Loucy (cell line): ENCODE measurements at regions not wholly inside any gene's neighbourhood (a gene's known extent, or its start where the extent isn't known, plus 50 kb on each side); places are given as distances from the start of the nearest gene placed in this dataset.
"Not testable (repeated sequence)": the region's sequence is repeated elsewhere in the genome, so short reads cannot be mapped to it uniquely, and the experiment has no call there.

Source experiments
- H2AFZ ChIP-seq: fragments of 200-600 bp; sonication (generic); 2 replicates; pipeline ENCODE4 v1.6.0; 2016; ENCODE audit warnings: antibody characterized with exemption, mild to moderate bottlenecking, low read length, moderate library complexity
- H3F3A ChIP-seq: fragments of 200-600 bp; 2 replicates; pipeline ENCODE4 v1.6.0; 2016; ENCODE audit warnings: antibody characterized with exemption, low read depth, mild to moderate bottlenecking
- H3K27me3 ChIP-seq: fragments of 200-600 bp; sonication (generic); 2 replicates; pipeline ENCODE4 v1.6.1; 2014; ENCODE audit warnings: low read length, mild to moderate bottlenecking; ENCODE audit not compliant: insufficient read depth, poor library complexity, severe bottlenecking
- H3K36me3 ChIP-seq: fragments of 200-600 bp; sonication (generic); 2 replicates; pipeline ENCODE4 v1.6.1; 2016; ENCODE audit warnings: low read length; ENCODE audit not compliant: insufficient read depth
- H3K4me1 ChIP-seq: fragments of 200-600 bp; sonication (generic); 2 replicates; pipeline ENCODE4 v1.5.1; 2014; ENCODE audit warnings: low read length, mild to moderate bottlenecking; ENCODE audit not compliant: insufficient read depth, poor library complexity, severe bottlenecking
- H3K4me2 ChIP-seq: fragments of 200-600 bp; sonication (generic); 2 replicates; pipeline ENCODE4 v1.6.0; 2014; ENCODE audit warnings: antibody characterized with exemption, low read length, low read depth, mild to moderate bottlenecking; ENCODE audit not compliant: poor library complexity, severe bottlenecking
- H3K4me3 ChIP-seq: fragments of 200-600 bp; sonication (generic); 2 replicates; pipeline ENCODE4 v1.5.1; 2014; ENCODE audit warnings: low read length, mild to moderate bottlenecking, mixed read lengths; ENCODE audit not compliant: poor library complexity, severe bottlenecking
- H3K79me2 ChIP-seq: fragments of 200-600 bp; sonication (generic); 2 replicates; pipeline ENCODE4 v1.6.1; 2014; ENCODE audit warnings: low read length; ENCODE audit not compliant: insufficient read depth
- H3K9ac ChIP-seq: fragments of 200-600 bp; sonication (generic); 2 replicates; pipeline ENCODE4 v1.6.0; 2014; ENCODE audit warnings: mild to moderate bottlenecking, low read depth, low read length, moderate library complexity; ENCODE audit not compliant: poor library complexity, severe bottlenecking
- H3K9me2 ChIP-seq: fragments of 200-600 bp; sonication (generic); replicated peaks from 2 replicates; pipeline ENCODE4 v1.6.1; 2016; ENCODE audit warnings: low read depth, low read length, mixed read lengths
- H3K9me3 ChIP-seq: fragments of 200-600 bp; sonication (generic); 2 replicates; pipeline ENCODE4 v1.6.1; 2014; ENCODE audit warnings: mild to moderate bottlenecking, antibody characterized with exemption, low read length, low read depth; ENCODE audit not compliant: insufficient read depth
- H4K20me1 ChIP-seq: fragments of 200-600 bp; sonication (generic); 2 replicates; pipeline ENCODE4 v1.6.0; 2014; ENCODE audit warnings: antibody characterized with exemption, low read length, mild to moderate bottlenecking; ENCODE audit not compliant: insufficient read depth, poor library complexity, severe bottlenecking
- EZH2phosphoT487 ChIP-seq: fragments of 200-600 bp; IDR thresholded peaks from 2 replicates; pipeline ENCODE4 v1.6.1; 2018; ENCODE audit warnings: antibody characterized with exemption, mild to moderate bottlenecking, moderate library complexity, borderline replicate concordance
- TF ChIP-seq, protein P1 (sequence below): fragments of 200-600 bp; sonication (generic); conservative IDR thresholded peaks from 2 replicates; pipeline ENCODE4 v1.5.1; 2014; ENCODE audit warnings: mild to moderate bottlenecking, antibody characterized with exemption, low read length

- no peaks in the 10 kb centered on the region for H3K27me3 ChIP-seq
- H2AFZ ChIP-seq = no peak overlapping the region
- H3K4me2 ChIP-seq = no peak overlapping the region
- H3K9me3 ChIP-seq = no peaks in the 10 kb centered on the region
- peaks cover 39% of the 10 kb centered on the region; the same call in 1 of the 2 replicates for H3K79me2 ChIP-seq
- TF ChIP-seq EZH2phosphoT487 = no peak
- TF ChIP-seq, protein P1, sequence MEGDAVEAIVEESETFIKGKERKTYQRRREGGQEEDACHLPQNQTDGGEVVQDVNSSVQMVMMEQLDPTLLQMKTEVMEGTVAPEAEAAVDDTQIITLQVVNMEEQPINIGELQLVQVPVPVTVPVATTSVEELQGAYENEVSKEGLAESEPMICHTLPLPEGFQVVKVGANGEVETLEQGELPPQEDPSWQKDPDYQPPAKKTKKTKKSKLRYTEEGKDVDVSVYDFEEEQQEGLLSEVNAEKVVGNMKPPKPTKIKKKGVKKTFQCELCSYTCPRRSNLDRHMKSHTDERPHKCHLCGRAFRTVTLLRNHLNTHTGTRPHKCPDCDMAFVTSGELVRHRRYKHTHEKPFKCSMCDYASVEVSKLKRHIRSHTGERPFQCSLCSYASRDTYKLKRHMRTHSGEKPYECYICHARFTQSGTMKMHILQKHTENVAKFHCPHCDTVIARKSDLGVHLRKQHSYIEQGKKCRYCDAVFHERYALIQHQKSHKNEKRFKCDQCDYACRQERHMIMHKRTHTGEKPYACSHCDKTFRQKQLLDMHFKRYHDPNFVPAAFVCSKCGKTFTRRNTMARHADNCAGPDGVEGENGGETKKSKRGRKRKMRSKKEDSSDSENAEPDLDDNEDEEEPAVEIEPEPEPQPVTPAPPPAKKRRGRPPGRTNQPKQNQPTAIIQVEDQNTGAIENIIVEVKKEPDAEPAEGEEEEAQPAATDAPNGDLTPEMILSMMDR = no peak
- peaks cover 30% of the 10 kb centered on the region; the same call in 1 of the 2 replicates for H3K36me3 ChIP-seq
- H3K9me2 ChIP-seq = no peaks in the 10 kb centered on the region
- H3K4me3 ChIP-seq = no peak overlapping the region
- H3K4me1 ChIP-seq = peaks cover 10% of the 10 kb centered on the region
- H4K20me1 ChIP-seq = peaks cover 22% of the 10 kb centered on the region
- H3K9ac ChIP-seq = no peak overlapping the region
- no peaks in the 10 kb centered on the region for H3F3A ChIP-seq
Observed at GRCh38 chr17:83009414-83010205, 69.8 kb upstream of the METRNL start.

DNA sequence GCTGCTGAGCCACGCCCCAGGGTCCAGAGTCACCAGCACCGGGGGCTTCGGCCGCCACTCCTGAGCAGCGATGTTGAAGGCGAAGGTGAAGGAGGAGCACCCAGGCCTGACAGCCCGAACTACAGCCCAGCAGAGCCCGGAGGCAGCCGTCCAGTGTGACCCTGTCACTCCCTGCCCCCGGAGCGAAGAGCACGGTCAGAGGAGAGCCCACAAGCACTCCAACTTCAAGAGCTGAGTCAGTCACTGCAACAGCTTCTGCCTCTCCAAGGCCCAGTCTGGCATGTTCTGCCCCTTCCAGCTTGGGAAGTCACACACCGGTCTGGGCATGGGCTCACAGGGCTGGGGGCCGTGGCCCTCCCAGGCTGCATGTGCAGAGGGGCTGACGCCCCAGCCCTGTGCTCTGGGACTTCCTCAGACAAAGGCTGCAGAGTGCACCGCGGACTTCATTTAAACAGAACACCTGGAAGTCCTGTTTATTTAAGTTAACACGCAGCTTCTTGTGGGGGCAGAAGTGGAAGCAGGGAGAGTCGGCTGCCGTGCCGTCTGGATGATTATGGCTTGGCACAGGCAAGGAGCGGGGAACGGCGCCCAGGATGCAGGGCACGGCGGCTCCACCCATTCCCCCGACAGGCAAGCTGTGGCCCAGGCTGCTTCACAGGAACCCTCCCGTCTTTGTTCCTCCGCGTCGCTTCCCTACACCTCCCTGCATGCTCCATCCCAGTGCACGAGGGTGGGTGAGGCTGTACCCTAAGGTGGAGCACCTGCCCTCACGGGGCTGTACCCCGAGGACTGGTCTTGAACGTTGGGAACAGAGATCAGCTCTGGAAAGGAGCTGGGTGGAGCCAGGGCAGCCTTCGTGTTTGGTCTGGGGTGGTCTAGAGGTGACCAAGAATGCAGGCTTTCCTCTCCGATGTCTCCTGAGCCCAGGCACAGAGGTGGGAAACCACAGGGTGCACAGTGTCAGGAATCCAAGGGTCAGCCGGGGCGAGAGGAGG, 68.9 kb upstream of the METRNL start:
- Histone ChIP-seq H3K4me3 (no peak overlapping the region), H3K9me2 (no peaks in the 10 kb centered on the region), H3K9me3 (no peaks in the 10 kb centered on the region), H3K79me2 (peaks cover 46% of the 10 kb centered on the region; the same call in 1 of the 2 replicates), H3K4me1 (peaks cover 10% of the 10 kb centered on the region), H3F3A (no peaks in the 10 kb centered on the region), H3K4me2 (no peak overlapping the region), H3K27me3 (no peaks in the 10 kb centered on the region), H4K20me1 (peaks cover 23% of the 10 kb centered on the region), H3K9ac (no peak overlapping the region), H3K36me3 (peaks cover 22% of the 10 kb centered on the region; the same call in 1 of the 2 replicates), H2AFZ (no peak overlapping the region)
- no peak for TF ChIP-seq EZH2phosphoT487
- TF ChIP-seq, protein P1 = no peak

- H3K4me2 ChIP-seq, H3K9me3 ChIP-seq, H3K4me3 ChIP-seq, H3K27me3 ChIP-seq, H3F3A ChIP-seq, H2AFZ ChIP-seq, H3K9ac ChIP-seq, H3K9me2 ChIP-seq: not testable (repeated sequence)
- H3K4me1 ChIP-seq = peaks cover 16% of the 10 kb centered on the region
- H3K79me2 ChIP-seq = peaks cover 57% of the 10 kb centered on the region; the same call in 1 of the 2 replicates
- H4K20me1 ChIP-seq = peaks cover 32% of the 10 kb centered on the region
- peaks cover 10% of the 10 kb centered on the region; the same call in 1 of the 2 replicates for H3K36me3 ChIP-seq
Observed at GRCh38 chr17:83011676-83012075, 67.7 kb upstream of the METRNL start.
